ENCODE measurements at regions not wholly inside any gene's neighbourhood (a gene's known extent, or its start where the extent isn't known, plus 50 kb on each side); places are given as distances from the start of the nearest gene placed in this dataset.
"Not testable (repeated sequence)": the region's sequence is repeated elsewhere in the genome, so short reads cannot be mapped to it uniquely, and the experiment has no call there.

GRCh38 chr7:96561892-96562291, 147.8 kb downstream of the SEM1 start:
- no peak for DNase-seq (ENCODE audit: low spot score)

GRCh38 chr7:96558530-96558929, 151.1 kb downstream of the SEM1 start:
- no peak for DNase-seq (ENCODE audit: low spot score)

- no peak for DNase-seq (ENCODE audit: low spot score)
These were observed 151.6 kb downstream of the SEM1 start for GRCh38 chr7:96558093-96558492.

- not testable (repeated sequence) for DNase-seq (ENCODE audit: low spot score)
These were observed 152.0 kb downstream of the SEM1 start for GRCh38 chr7:96557598-96557997.

- DNase-seq (ENCODE audit: low spot score) = no peak
These were observed 161.0 kb downstream of the SEM1 start for GRCh38 chr7:96548664-96549063.

- DNase-seq (ENCODE audit: low spot score) = no peak
These were observed 162.3 kb downstream of the SEM1 start for GRCh38 chr7:96547371-96547811.

- DNase-seq (ENCODE audit: low spot score) = no peak
These were observed 163.2 kb downstream of the SEM1 start for GRCh38 chr7:96546426-96546825.

- no peak for DNase-seq (ENCODE audit: low spot score)
These were observed 170.2 kb downstream of the SEM1 start for GRCh38 chr7:96539471-96539870.

- no peak for DNase-seq (ENCODE audit: low spot score)
These were observed 171.0 kb downstream of the SEM1 start for GRCh38 chr7:96538632-96539031.

- no peak for DNase-seq (ENCODE audit: low spot score)
These were observed 175.4 kb downstream of the SEM1 start for GRCh38 chr7:96534221-96534620.

GRCh38 chr7:96532428-96532935, 177.2 kb downstream of the SEM1 start:
- no peak for DNase-seq (ENCODE audit: low spot score)

- no peak for DNase-seq (ENCODE audit: low spot score)
These were observed 178.3 kb downstream of the SEM1 start for GRCh38 chr7:96531331-96531730.

- no peak for DNase-seq (ENCODE audit: low spot score)
These were observed 178.9 kb downstream of the SEM1 start for GRCh38 chr7:96530786-96531185.

GRCh38 chr7:96527133-96527827, 182.4 kb downstream of the SEM1 start:
- DNase-seq (ENCODE audit: low spot score) = no peak

GRCh38 chr7:96526496-96526895, 183.2 kb downstream of the SEM1 start:
- DNase-seq (ENCODE audit: low spot score) = no peak

GRCh38 chr7:96521068-96521894, 188.4 kb downstream of the SEM1 start:
- no peak for DNase-seq (ENCODE audit: low spot score)

GRCh38 chr7:96508371-96508770, 186.5 kb upstream of the SLC25A13 start:
- no peak for DNase-seq (ENCODE audit: low spot score)

GRCh38 chr7:96503597-96503996, 181.7 kb upstream of the SLC25A13 start:
- no peak for DNase-seq (ENCODE audit: low spot score)

GRCh38 chr7:96501318-96501717, 179.4 kb upstream of the SLC25A13 start:
- no peak for DNase-seq (ENCODE audit: low spot score)

- no peak for DNase-seq (ENCODE audit: low spot score)
These were observed 177.6 kb upstream of the SLC25A13 start for GRCh38 chr7:96499532-96499931.

- no peak for DNase-seq (ENCODE audit: low spot score)
These were observed 175.7 kb upstream of the SLC25A13 start for GRCh38 chr7:96497567-96497966.

GRCh38 chr7:96495751-96496216, 173.9 kb upstream of the SLC25A13 start:
- DNase-seq (ENCODE audit: low spot score) = no peak

GRCh38 chr7:96486681-96487080, 164.8 kb upstream of the SLC25A13 start:
- DNase-seq (ENCODE audit: low spot score) = no peak
